H1 (cell line): ENCODE measurements at regions not wholly inside any gene's neighbourhood (a gene's known extent, or its start where the extent isn't known, plus 50 kb on each side); places are given as distances from the start of the nearest gene placed in this dataset.

Source experiments
- CTCF ChIA-PET: fragments of 300-600 bp; sonication (Branson Sonifier 250); formaldehyde crosslinking; loops from one replicate; lab custom pipeline; 2021; ENCODE audit not compliant: partially characterized antibody; lab: Charles Lee
- POLR2A ChIA-PET: fragments of 300-600 bp; sonication (Branson Sonifier 250); formaldehyde crosslinking; loops from one replicate; lab custom pipeline; 2021; ENCODE audit warnings: inconsistent platforms; ENCODE audit not compliant: partially characterized antibody; lab: Charles Lee
- DNase-seq, 2 experiments: peaks; one replicate each; pipeline versions ENCODE4 v3.0.0 to v3.0.0-alpha.2; 2010 to 2022; ENCODE audit warnings: low spot score in 2 of 2, low read depth in 1 of 2, mixed read lengths in 1 of 2
- FAIRE-seq: peaks from 2 replicates; lab custom pipeline; 2011; peaks lifted over from hg19 to GRCh38; lab: Jason Lieb, UNC
- H2AFZ ChIP-seq: 2 replicates; pipeline ENCODE4 v1.8.1; 2012; ENCODE audit warnings: low read length, inconsistent platforms
- H2AK5ac ChIP-seq: 2 replicates; pipeline ENCODE4 v1.6.1; 2013; ENCODE audit warnings: low read depth, low read length
- H2BK120ac ChIP-seq: replicated peaks from 2 replicates; pipeline ENCODE3; 2013; ENCODE audit warnings: low read depth, low read length, inconsistent platforms
- H2BK12ac ChIP-seq: 2 replicates; pipeline ENCODE4 v1.6.1; 2013; ENCODE audit warnings: low read depth, low read length
- H2BK15ac ChIP-seq: 2 replicates; pipeline ENCODE4 v1.6.1; 2013; ENCODE audit warnings: low read length
- H2BK20ac ChIP-seq: 2 replicates; pipeline ENCODE4 v1.6.1; 2013; ENCODE audit warnings: low read length
- H2BK5ac ChIP-seq: 2 replicates; pipeline ENCODE4 v1.6.1; 2013; ENCODE audit warnings: low read depth, low read length
- H3K14ac ChIP-seq: 2 replicates; pipeline ENCODE4 v1.6.1; 2013; ENCODE audit warnings: inconsistent platforms; ENCODE audit not compliant: insufficient read length
- H3K18ac ChIP-seq: 2 replicates; pipeline ENCODE4 v1.6.1; 2013; ENCODE audit warnings: low read length; ENCODE audit errors: extremely low read depth
- H3K23ac ChIP-seq: 2 replicates; pipeline ENCODE4 v1.6.1; 2013; ENCODE audit warnings: inconsistent platforms; ENCODE audit not compliant: insufficient read length
- H3K23me2 ChIP-seq: 2 replicates; pipeline ENCODE4 v1.6.1; 2013; ENCODE audit warnings: low read depth, low read length
- H3K27ac ChIP-seq: 2 replicates; pipeline ENCODE4 v1.6.1; 2011; ENCODE audit warnings: low read depth, low read length, inconsistent platforms
- H3K27me3 ChIP-seq, 4 experiments: replicated peaks in 1 of 4; 1 replicate in 1 of 4; 2 replicates in 3 of 4; pipeline versions ENCODE4 v1.6.1 to v1.8.1; 2011 to 2013; ENCODE audit warnings: low read length in 3 of 4, mild to moderate bottlenecking in 3 of 4, inconsistent platforms in 2 of 4, mixed read lengths in 2 of 4, moderate library complexity in 1 of 4; ENCODE audit not compliant: control insufficient read depth in 3 of 4, insufficient read depth in 3 of 4; ENCODE audit errors: extremely low read depth in 1 of 4
- H3K36me3 ChIP-seq, 4 experiments: 2 replicates each; pipeline versions ENCODE4 v1.6.1 to v1.8.1; 2011 to 2013; ENCODE audit warnings: mild to moderate bottlenecking in 4 of 4, low read length in 3 of 4, moderate library complexity in 2 of 4, control low read depth in 1 of 4, inconsistent platforms in 1 of 4; ENCODE audit not compliant: insufficient read depth in 4 of 4, control insufficient read depth in 2 of 4
- H3K4ac ChIP-seq: replicated peaks from 2 replicates; pipeline ENCODE3; 2013; ENCODE audit warnings: low read length, low read depth, mixed read lengths, inconsistent platforms; ENCODE audit not compliant: insufficient read length
- H3K4me1 ChIP-seq, 4 experiments: replicated peaks in 1 of 4; 1 replicate in 1 of 4; 2 replicates in 3 of 4; pipeline versions ENCODE4 v1.6.1 to v1.8.1; 2011 to 2013; ENCODE audit warnings: low read length in 3 of 4, inconsistent platforms in 2 of 4, mixed read lengths in 1 of 4; ENCODE audit not compliant: insufficient read depth in 4 of 4, control insufficient read depth in 3 of 4
- H3K4me2 ChIP-seq, 2 experiments: 2 replicates each; pipeline versions ENCODE4 v1.6.1 to v1.8.1; 2011 to 2013; ENCODE audit warnings: low read depth in 2 of 2, low read length in 2 of 2, control low read depth in 1 of 2, inconsistent platforms in 1 of 2, mild to moderate bottlenecking in 1 of 2; ENCODE audit not compliant: insufficient read depth in 1 of 2
- H3K4me3 ChIP-seq, 4 experiments: fragments of 200-600, 300-600 bp in 1 of 4; sonication (generic), shearing (Covaris generic), sonication (Bioruptor Twin) in 1 of 4; 2 replicates each; pipeline versions ENCODE4 v1.5.1 to v1.8.1; 2011 to 2016; ENCODE audit warnings: low read length in 4 of 4, low read depth in 3 of 4, control low read depth in 2 of 4, inconsistent platforms in 2 of 4, mild to moderate bottlenecking in 2 of 4, mixed read lengths in 1 of 4, moderate library complexity in 1 of 4; ENCODE audit not compliant: insufficient read depth in 2 of 4; ENCODE audit errors: extremely low read depth in 1 of 4
- H3K56ac ChIP-seq: replicated peaks from 2 replicates; pipeline ENCODE3; 2013; ENCODE audit warnings: low read depth, mild to moderate bottlenecking, mixed read lengths, low read length, inconsistent platforms; ENCODE audit not compliant: insufficient read length
- H3K79me1 ChIP-seq: 2 replicates; pipeline ENCODE4 v1.6.1; 2013; ENCODE audit warnings: low read depth, low read length, control low read depth
- H3K79me2 ChIP-seq, 2 experiments: 2 replicates each; pipeline versions ENCODE4 v1.6.1 to v1.8.1; 2012 to 2013; ENCODE audit warnings: low read length in 2 of 2, mild to moderate bottlenecking in 2 of 2, inconsistent platforms in 1 of 2; ENCODE audit not compliant: insufficient read depth in 2 of 2, control insufficient read depth in 1 of 2
- H3K9ac ChIP-seq, 4 experiments: replicated peaks in 1 of 4; 1 replicate in 1 of 4; 2 replicates in 3 of 4; pipeline versions ENCODE4 v1.6.1 to v1.8.1; 2011 to 2013; ENCODE audit warnings: low read depth in 3 of 4, low read length in 3 of 4, control low read depth in 2 of 4, mild to moderate bottlenecking in 2 of 4, moderate library complexity in 2 of 4, inconsistent platforms in 1 of 4; ENCODE audit errors: extremely low read depth in 1 of 4
- H3K9me3 ChIP-seq, 2 experiments: 2 replicates each; pipeline versions ENCODE4 v1.6.1 to v1.8.1; 2012 to 2013; ENCODE audit warnings: mild to moderate bottlenecking in 2 of 2, moderate library complexity in 2 of 2, control low read depth in 1 of 2, inconsistent platforms in 1 of 2, low read depth in 1 of 2, low read length in 1 of 2, mixed read lengths in 1 of 2; ENCODE audit not compliant: insufficient read depth in 2 of 2
- H4K20me1 ChIP-seq, 2 experiments: replicated peaks in 1 of 2; 2 replicates each; pipeline versions ENCODE3 to v1.8.1; 2011 to 2013; ENCODE audit warnings: inconsistent platforms in 2 of 2, low read length in 2 of 2, mild to moderate bottlenecking in 1 of 2; ENCODE audit not compliant: insufficient read depth in 2 of 2, control insufficient read depth in 1 of 2
- H4K5ac ChIP-seq: 2 replicates; pipeline ENCODE4 v1.6.1; 2013; ENCODE audit warnings: low read length, low read depth, mixed read lengths, inconsistent platforms; ENCODE audit not compliant: insufficient read length
- H4K8ac ChIP-seq: 2 replicates; pipeline ENCODE4 v1.8.0; 2013; ENCODE audit warnings: mild to moderate bottlenecking, moderate library complexity, low read length, inconsistent platforms; ENCODE audit not compliant: insufficient read depth; ENCODE audit errors: extremely low read depth
- H4K91ac ChIP-seq: replicated peaks from 2 replicates; pipeline ENCODE3; 2013; ENCODE audit warnings: low read length, mixed read lengths, inconsistent platforms; ENCODE audit not compliant: insufficient read length
- ASH2L ChIP-seq: fragments of 200-600, 300-600 bp; sonication (generic); IDR thresholded peaks from one replicate; pipeline ENCODE4 v1.7.1; 2017; ENCODE audit warnings: low read length
- CHD2 ChIP-seq: IDR thresholded peaks from 2 replicates; pipeline ENCODE4 v1.6.1; 2012; ENCODE audit warnings: low read length, improper control_type of control experiment
- CTCF ChIP-seq, 3 experiments: IDR thresholded peaks; 1 replicate in 2 of 3; 2 replicates in 1 of 3; pipeline versions ENCODE4 v1.5.1 to v1.6.1; 2011; ENCODE audit warnings: low read length in 3 of 3, mild to moderate bottlenecking in 3 of 3, inconsistent platforms in 2 of 3, low read depth in 1 of 3, moderate library complexity in 1 of 3; ENCODE audit not compliant: insufficient read depth in 1 of 3; ENCODE audit errors: control extremely low read depth in 1 of 3
- EP300 ChIP-seq, 2 experiments: IDR thresholded peaks; 1 replicate in 1 of 2; 2 replicates in 1 of 2; pipeline ENCODE4 v1.6.1; 2011 to 2012; ENCODE audit warnings: low read depth in 2 of 2, low read length in 2 of 2, mild to moderate bottlenecking in 2 of 2, borderline replicate concordance in 1 of 2, inconsistent platforms in 1 of 2, moderate library complexity in 1 of 2
- FOSL1 ChIP-seq: IDR thresholded peaks from 2 replicates; pipeline ENCODE4 v1.6.1; 2011; ENCODE audit warnings: mild to moderate bottlenecking, low read depth, low read length, moderate library complexity; ENCODE audit not compliant: insufficient read depth
- GABPA ChIP-seq: IDR thresholded peaks from 2 replicates; pipeline ENCODE4 v1.6.1; 2011; ENCODE audit warnings: mild to moderate bottlenecking, low read length, moderate library complexity, borderline replicate concordance; ENCODE audit not compliant: insufficient read depth
- GTF2F1 ChIP-seq: IDR thresholded peaks from 2 replicates; pipeline ENCODE4 v1.6.1; 2012; ENCODE audit warnings: low read depth, low read length, improper control_type of control experiment, borderline replicate concordance
- NANOG ChIP-seq: IDR thresholded peaks from 2 replicates; pipeline ENCODE4 v1.6.1; 2011; ENCODE audit warnings: low read length, low read depth, mild to moderate bottlenecking, inconsistent platforms; ENCODE audit not compliant: insufficient read depth, poor library complexity, severe bottlenecking
- NRF1 ChIP-seq: IDR thresholded peaks from 2 replicates; pipeline ENCODE4 v1.6.1; 2011; ENCODE audit warnings: mild to moderate bottlenecking, low read depth, low read length, improper control_type of control experiment
- RBBP5 ChIP-seq: IDR thresholded peaks from 2 replicates; pipeline ENCODE4 v1.7.1; 2012; ENCODE audit warnings: low read depth, mild to moderate bottlenecking, inconsistent platforms, low read length, moderate library complexity, borderline replicate concordance
- RFX5 ChIP-seq: IDR thresholded peaks from 2 replicates; pipeline ENCODE4 v1.6.1; 2011; ENCODE audit warnings: low read depth, low read length, improper control_type of control experiment, borderline replicate concordance
- TCF12 ChIP-seq: IDR thresholded peaks from 2 replicates; pipeline ENCODE4 v1.6.1; 2011; ENCODE audit warnings: low read depth, mild to moderate bottlenecking, low read length

GRCh38 chr4:63440236-63440635 is 969.0 kb downstream of the TECRL start:
- Histone ChIP-seq H3K14ac (no peak overlapping the region), H3K23me2 (0 out of 2 replicates have a peak, but pooled peaks cover 2% of the 10 kb centered on the region), H4K5ac (no peak overlapping the region), H3K4me1 (no peaks in the 10 kb centered on the region), H3K56ac (no peak overlapping the region), H3K4me3 (no peak overlapping the region), H3K27ac (no peak overlapping the region), H2BK5ac (no peak overlapping the region), H3K9ac (no peak overlapping the region), H3K79me2 (no peaks in the 10 kb centered on the region), H2BK15ac (no peak overlapping the region), H2AK5ac (no peak overlapping the region), H4K91ac (no peak overlapping the region), H3K79me1 (no peaks in the 10 kb centered on the region), H4K8ac (no peak overlapping the region), H3K23ac (no peak overlapping the region), H3K9me3 (no peaks in the 10 kb centered on the region), H2BK120ac (no peak overlapping the region), H2BK20ac (no peak overlapping the region), H2BK12ac (no peak overlapping the region), H2AFZ (no peak overlapping the region), H3K4me2 (no peak overlapping the region), H3K4ac (no peak overlapping the region), H3K18ac (no peak overlapping the region), H3K27me3 (no peaks in the 10 kb centered on the region), H4K20me1 (no peaks in the 10 kb centered on the region), H3K36me3 (no peaks in the 10 kb centered on the region)
- FAIRE-seq (no peak), DNase-seq (no peak)
- POLR2A ChIA-PET: no interaction called here
- CTCF ChIA-PET: interaction anchor here (0.6 to 0.7 kb wide), 2 partner anchors 592 to 701 kb away, joined by 3 to 4 read pairs; no protein-coding TSS in a partner anchor
- TF ChIP-seq NRF1 (no peak), GTF2F1 (no peak), NANOG (no peak), TCF12 (no peak), EP300 (IDR thresholded peaks at IDR 0.05; ENCODE audit: borderline replicate concordance in 1 of 2, low read depth in 2 of 2, low read length in 2 of 2) (no peak), GABPA (no peak), FOSL1 (no peak), ASH2L (no peak), RFX5 (no peak), CHD2 (no peak), RBBP5 (no peak), CTCF (IDR thresholded peaks at IDR 0.05; ENCODE audit: control extremely low read depth in 1 of 3, insufficient read depth in 1 of 3, low read depth in 1 of 3, low read length in 3 of 3) (no peak)
